ENCODE measurements at regions not wholly inside any gene's neighbourhood (a gene's known extent, or its start where the extent isn't known, plus 50 kb on each side); places are given as distances from the start of the nearest gene placed in this dataset.

DNA sequence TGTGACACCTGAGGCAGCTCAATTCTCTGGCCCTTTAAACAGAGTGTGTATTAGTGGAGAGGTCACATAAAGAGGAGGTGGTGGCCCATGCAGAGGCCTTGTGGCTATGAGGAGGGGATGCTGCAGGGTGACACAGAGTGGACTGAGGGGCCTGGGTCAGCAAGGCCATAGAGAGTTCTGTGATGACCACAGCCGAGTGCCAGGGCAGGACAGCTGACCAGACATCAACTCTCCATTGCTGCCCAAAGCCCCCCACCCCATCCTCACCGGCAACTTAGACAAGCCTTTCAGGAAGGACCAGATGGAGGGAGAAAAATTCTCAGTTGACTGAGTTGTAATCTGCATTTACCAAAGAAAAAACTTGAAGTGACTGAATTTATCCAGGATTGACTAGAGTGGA is 378.1 kb downstream of the RPS24 start:
- no peak overlapping the region for H3K4me3 ChIP-seq (ENCODE audit: low read depth, low read length)
- no peak for TF ChIP-seq CTCF (IDR thresholded peaks at IDR 0.05; ENCODE audit: low read depth, low read length)

DNA sequence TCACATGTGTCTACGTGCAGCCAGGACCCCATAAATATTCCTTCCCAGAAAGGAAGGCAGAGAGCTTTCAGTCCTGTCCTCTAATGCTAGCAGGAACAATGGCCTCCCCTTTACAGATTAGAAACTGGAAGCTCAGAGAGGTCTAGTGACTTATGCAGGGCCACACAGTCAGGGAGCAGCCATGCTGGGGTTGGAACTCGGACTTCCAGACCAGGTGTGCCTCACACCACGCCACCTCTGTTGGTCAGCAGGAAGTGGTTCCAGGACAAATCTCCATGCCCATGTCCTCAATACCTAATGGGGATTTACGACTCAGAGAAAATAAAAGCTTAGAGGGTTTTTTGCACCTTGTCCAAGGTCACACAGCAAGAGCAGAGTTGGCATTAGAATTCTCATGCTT is 378.9 kb downstream of the RPS24 start:
- no peak for TF ChIP-seq CTCF (IDR thresholded peaks at IDR 0.05; ENCODE audit: low read depth, low read length)
- H3K4me3 ChIP-seq (ENCODE audit: low read depth, low read length), result no peak overlapping the region

- H3K4me3 ChIP-seq (ENCODE audit: low read depth, low read length), result no peak overlapping the region
- TF ChIP-seq CTCF (IDR thresholded peaks at IDR 0.05; ENCODE audit: low read depth, low read length), result no peak
Measured at GRCh38 chr10:78413076-78414055, 379.7 kb downstream of the RPS24 start.

DNA sequence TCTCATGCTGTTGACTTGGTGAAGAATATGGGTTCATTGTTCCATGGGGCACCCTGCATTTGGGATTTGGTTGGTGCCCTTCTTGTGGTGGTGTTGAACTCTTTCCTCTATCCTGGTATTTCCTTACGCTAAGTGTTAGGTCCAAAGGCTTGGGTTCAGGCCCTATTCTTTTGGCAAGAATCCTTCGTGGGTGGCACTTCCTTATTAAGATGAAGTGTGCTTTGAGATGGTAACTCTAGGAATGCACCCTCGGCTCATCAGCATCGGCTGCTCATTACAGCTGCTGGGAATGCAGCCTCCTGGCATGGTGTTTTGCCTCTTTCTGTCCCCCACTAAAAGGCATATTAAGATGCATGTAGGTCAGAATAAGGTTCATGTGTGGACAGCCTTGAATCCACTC is 380.7 kb downstream of the RPS24 start:
- TF ChIP-seq CTCF (IDR thresholded peaks at IDR 0.05; ENCODE audit: low read depth, low read length), result no peak

DNA sequence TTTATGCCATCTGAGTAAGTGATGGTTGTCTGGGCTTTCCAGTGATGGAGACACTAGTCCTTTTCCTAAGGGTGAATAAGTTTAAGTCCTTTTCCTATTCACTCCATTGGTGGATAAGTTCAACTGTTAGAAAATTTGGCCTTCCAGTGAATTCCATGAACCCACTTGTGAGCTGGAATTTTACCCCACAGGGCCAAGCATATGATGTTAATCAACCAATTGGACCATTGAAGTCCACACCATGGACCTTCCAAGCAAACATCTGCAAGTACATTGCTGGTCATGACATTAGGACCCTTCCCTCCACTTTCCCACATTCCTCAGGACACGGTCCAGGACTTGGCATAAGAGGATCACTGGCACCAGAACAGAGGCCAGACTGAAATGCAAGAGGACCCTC is 381.4 kb downstream of the RPS24 start:
- TF ChIP-seq CTCF (IDR thresholded peaks at IDR 0.05; ENCODE audit: low read depth, low read length), result no peak

More for the DNA sequence above, 380.7 kb downstream of the RPS24 start:
- H3K4me3 ChIP-seq (ENCODE audit: low read depth, low read length), result no peak overlapping the region

DNA sequence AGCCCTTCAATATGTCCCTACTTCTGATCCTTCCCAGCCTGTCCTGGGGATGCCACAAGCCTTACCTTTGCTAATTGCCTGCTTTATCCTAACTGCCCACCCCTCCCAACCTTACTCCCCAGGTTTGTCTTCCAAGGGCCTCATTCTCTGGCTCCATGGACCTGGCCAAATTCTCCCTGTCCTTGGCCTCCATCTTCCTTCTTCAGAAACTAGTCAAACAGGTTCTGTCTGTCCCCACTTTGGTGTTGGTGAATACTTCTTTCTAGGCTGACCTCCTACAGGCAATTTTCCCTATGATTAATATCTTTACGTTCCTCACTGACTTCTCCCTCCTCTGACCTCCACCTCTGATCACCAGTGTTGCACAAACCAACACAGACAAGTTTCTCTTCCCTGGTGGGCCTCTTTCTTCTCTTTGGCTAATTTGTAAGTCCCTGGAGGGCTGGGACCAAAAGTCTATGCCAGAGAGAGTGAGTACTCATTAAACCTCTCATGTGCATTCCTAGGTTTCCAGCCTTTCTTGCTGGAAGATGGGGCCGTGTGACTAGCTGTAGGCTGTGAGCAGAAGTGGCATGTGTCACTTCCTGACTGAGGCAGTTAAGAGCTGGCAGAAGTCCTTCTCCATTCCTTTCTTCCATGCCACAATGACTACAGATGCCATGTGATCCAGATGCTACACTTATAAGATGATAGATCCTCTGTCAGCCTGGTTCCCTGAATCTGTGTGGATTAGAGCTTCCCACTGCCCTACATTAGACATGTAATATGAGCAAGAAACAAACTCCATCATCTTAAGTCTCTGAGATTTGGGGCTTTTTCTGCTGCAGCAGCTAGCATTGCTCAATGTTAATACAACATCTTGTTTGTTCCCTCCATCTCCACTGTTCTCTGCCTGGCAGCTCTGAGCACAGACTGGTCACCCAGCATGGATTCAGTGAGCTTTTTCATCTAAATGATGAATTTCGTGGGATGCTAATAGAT is 382.7 kb downstream of the RPS24 start:
- no peak overlapping the region for H3K4me3 ChIP-seq (ENCODE audit: low read depth, low read length)
- no peak for TF ChIP-seq CTCF (IDR thresholded peaks at IDR 0.05; ENCODE audit: low read depth, low read length)

More for the DNA sequence above, 381.4 kb downstream of the RPS24 start:
- H3K4me3 ChIP-seq (ENCODE audit: low read depth, low read length), result no peak overlapping the region
